Astrocyte of the hippocampus (primary cell): ENCODE measurements at regions not wholly inside any gene's neighbourhood (a gene's known extent, or its start where the extent isn't known, plus 50 kb on each side); places are given as distances from the start of the nearest gene placed in this dataset.

Experiments used
- DNase-seq: peaks from one replicate; pipeline ENCODE4 v3.0.0; 2011; ENCODE audit warnings: low read depth, low spot score

DNA sequence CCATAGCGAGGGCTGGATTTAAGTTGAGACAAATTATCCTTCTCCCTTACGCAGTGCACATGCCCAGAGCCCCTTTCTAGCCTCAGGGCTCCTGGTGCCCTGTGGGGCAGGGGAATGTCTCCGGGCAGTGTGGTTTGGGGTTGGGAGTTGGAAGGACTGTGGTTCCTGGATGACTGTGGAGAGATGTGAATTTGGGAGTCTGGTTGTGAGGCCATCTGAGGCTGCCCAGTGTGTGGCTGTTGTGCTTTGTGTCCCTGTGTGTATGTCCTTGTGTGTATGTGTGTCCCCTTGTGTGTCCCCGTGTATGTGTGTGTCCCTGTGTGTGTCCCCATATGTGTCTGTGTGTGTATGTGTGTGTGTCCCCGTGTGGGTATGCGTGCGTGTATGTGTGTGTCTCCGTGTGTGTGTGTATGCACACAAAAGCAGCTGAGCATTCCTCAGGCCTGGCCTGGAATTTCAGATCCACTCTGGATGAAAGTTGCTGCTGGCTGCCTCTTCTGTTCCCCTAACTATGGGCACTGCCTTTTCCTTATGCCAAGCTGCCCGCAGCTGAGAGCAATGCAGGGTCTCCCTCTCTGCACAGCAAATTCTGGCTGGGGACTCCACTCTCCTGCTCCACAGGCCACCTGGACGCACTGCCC is 65.4 kb downstream of the UBIAD1 start:
- DNase-seq = no peak

DNA sequence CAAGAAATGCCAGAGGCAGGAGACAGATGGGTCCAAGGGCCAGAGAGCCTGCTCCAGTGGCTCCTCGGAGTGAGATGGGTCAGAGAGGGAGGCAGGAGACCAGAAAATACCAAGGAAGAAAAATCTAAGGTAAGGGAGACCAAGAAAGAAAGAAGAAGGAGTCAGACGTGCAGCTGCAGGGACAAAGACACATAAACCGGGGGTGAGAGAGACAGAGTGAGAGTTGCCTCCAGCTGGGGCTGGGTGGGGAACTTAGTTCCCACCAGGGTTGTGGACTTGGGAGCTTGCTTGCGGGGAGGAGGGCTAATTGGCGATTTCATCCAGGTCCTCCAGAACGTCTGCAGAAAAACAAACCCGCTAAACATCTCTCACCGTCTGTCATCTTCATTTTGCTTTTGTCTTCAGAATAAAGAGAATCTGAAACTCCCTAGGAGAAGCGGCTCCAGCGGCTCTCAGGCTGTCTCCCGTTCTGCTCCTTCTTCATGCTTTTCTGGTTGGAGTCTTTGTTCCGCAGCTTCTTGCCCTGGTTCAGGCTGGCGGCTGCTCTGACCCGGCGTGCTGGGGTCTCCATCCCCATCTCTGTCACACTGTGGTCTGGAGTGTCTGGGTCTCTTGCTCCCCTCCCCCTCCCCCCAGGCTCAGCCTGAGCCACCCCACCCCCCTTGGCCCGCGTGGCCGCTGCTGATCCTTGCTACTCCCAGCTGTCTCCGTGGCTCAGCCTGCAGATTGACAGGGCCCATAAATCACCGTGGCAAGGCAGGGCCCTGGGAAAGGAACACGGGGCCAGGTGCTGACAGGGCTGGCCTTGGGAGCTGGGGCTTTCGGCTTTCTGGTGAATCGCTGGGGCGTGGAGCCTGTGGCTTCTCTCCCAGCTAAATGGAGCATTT is 66.6 kb downstream of the UBIAD1 start:
- DNase-seq = peak; percentile 21

DNA sequence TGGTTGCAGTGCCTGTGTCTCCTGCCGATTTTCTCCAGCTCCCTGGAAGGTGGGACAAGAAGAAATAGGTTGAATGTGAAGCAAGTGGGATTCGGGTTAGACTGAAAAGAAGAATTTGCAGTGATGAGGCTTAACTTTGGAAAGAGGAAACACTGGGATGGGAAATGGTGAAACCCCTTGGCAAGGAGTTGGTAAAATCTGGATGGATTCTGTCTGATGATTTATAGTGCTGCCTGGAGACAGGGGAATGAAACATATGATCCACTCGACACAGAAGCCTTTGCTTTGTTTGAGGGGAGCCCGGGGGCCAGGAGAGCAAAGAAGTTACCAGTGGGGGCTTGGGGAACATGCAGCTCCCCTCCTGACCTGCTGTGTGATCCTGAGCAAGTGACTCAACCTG is 67.2 kb downstream of the UBIAD1 start:
- no peak for DNase-seq

DNA sequence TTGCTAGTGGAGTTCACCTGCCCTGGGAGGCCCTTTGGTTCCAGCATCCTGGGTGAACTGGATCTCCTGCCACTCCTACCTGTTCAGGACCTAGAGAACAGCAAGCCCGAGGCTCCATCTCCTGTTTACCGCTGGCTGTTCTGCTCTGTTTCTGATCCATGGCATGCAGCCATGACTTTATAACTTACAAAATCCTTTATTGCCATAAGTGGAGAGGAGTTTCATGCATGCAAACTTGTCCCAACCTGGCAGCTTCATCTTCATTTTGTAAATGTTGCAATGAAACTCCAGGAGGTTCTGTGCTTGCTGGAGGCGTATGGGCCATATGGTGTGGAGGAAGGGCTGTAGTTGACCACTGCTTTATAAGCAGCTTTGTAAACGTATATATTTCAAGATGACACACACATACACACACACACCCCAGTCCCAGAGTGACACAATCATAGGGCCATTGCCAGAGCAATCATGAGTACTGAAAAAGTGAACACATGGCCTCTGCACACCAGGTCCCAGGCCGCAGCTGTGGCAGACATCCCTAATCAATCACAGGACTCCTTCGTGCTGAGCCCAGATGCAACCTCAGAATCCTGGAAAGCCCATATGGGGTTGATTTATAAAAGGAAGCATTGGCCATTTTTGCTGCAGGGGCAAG is 69.0 kb downstream of the UBIAD1 start:
- no peak for DNase-seq

DNA sequence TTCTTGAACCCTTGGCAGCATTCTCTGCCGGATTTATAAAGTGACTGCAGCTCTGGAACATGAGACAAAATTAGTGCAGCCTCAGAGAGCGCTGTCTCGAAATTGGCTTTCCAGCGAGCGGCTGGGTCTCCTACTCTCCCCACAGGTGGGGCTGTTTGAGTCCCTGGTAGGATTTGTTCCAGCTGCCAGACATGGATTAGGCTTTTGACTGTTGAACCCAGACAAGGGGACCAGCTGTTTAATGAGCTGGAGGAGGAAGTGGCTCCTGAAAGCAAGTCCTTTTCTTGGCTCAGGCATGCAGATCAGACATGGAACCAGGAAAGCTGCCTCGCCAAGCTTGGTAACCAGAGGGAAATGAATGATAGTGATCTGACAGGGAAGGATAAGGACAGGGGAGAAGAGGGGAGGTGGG is 69.6 kb downstream of the UBIAD1 start:
- DNase-seq = no peak

DNA sequence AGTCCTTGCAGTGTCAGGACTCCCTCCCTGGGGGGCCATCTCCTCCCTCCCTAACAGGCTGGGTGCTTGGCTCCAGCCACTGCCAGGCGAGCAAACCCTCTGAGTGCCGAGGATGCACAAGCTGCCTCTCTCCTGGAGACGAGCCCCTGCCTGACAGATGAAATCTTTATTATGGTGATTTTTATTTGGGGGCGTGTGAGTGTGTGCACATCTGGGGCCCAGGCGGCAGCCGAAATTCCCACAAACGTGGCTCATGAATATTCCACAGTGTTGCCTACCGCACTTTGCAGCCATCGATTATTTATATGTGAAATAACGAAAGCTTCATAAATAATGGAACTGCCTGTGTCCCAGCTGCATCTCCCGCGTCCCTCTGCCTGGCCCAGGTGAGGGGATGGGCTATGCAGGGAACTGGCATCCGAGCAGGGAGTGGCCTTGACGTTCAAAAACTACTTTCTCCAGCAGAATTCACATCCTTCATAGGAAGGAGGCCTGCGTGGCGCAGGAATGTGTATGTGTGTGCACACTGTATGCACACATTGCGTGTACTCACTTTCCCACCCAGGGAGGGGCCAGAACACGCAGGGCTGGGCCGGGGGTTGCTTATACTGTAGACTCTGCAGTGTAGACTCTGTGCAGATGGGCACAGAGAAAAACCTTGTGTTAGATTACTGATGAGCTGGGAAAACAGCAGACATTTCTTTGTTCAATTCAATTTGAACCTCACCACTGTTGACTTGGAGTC is 73.1 kb downstream of the UBIAD1 start:
- no peak for DNase-seq

DNA sequence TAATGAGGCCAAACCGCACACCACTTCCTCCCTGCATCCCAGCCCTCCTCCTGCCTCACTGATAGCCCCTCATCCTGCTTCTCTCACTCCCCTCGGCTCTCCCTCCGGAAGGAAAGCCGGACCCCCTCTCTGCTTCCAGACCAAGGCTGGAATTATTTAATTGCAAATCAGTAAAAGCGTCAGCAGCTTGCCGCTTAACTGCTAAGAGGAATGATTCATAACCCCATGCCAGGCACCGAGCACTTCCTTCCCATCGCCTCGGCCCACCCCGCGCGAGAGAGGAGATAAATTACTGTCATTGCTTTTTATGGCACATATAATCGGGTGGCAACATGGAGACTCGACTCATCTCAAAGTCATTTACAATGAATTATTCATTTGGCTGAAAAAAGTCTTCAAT is 77.3 kb downstream of the UBIAD1 start:
- no peak for DNase-seq

DNA sequence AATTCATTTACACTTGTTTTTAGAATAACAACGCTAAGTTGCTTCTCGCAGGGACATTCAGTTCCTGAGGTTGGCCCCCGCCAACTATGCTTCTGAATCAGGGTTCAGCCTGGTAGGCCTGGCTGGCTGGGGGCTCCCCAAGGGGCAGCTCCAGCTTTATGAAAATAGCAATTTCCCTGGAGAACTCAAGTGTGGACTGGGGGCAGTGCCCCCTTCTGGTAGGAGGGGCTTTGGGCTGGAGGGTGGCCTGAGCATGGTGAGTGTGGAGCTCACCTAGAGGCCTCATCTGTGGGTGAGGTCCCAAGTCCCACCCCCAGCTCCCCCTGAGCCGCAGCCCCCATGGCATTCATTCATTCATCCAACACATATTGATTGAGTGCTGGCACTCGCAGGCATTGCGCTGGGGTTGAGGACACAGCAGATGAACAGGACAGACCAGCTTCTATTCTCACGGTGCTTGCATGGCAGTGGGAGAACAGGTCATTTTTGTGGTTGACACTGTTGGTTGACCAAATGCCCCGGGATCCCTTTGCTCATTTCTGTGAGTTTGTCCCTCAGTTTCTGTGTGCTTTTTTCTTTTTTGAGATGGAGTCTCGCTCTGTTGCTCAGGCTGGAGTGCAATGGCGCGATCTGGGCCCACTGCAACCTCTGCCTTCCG is 79.2 kb downstream of the UBIAD1 start:
- no peak for DNase-seq

DNA sequence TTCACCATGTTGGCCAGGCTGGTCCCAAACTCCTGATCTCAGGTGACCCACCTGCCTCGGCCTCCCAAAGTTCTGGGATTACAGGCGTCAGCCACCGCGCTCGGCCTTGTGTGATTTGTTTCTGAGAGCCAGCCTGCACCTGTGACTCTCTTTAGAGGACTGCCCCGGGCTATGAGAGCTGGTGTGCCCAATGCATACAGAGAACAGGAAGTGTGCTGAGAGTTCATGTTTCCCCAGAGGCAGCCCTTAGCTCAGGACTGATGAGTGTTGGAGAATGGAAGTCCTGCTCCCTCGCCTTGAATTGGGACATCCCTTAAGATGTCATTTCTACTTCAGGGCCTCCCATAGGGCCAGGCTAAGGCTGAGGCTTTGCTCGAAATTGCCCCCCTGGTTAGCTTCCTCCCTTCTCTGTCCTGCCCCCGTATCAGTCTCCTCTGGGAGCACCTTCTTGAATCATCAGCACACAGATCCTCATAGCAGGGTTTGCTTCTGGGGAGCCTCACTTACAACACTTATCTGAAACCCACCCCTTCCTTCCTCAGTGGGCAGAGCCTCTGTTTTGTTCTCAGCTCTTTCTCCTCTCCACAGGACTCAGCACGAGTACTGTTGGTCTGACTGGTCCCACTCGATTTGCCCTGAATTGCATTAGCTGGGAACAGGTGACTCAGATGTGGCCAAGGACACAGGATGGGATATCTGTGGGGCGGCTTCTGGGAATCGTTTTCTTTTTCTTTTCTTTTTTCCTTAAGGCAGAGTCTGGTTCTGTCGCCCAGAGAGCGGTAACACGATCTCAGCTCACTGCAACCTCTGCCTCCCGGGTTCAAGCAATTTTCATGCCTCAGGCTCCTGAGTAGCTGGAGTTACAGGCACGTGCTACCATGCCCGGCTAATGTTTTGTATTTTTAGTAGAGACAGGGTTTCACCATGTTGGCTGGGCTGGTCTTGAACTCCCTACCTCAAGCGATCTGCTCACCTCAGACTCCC is 80.1 kb downstream of the UBIAD1 start:
- DNase-seq = no peak

DNA sequence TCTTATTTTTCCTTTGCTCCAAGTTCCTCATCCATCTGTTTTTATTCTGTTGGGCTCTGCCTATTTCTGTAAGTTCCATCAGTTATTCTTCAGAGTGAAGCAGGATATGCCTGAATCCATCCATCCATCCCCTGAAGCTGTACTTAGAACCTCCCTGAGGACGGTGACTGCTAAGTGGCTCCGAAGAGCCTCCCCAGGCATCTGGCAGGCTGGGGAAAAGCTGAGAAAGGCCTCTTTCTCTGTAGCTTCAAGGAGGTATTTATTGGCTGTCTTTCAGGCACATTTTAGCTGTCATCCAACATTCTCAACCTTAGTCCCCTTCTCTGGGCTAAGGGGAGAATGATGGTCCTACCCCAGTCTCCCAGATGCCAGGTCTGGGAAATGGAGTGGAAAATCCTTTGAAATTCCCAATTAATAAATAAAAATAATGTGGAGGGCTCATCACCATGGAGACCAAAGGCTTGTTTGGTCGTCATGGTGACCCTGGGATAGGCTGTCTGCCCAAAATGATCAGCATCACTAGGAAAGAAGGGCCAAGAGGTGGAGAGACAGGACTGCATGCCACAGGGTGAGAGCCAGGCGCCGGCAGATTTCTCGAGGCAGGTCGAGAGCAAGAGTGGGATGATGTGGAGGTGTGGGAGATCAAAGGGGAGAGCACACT is 82.0 kb downstream of the UBIAD1 start:
- DNase-seq = no peak

DNA sequence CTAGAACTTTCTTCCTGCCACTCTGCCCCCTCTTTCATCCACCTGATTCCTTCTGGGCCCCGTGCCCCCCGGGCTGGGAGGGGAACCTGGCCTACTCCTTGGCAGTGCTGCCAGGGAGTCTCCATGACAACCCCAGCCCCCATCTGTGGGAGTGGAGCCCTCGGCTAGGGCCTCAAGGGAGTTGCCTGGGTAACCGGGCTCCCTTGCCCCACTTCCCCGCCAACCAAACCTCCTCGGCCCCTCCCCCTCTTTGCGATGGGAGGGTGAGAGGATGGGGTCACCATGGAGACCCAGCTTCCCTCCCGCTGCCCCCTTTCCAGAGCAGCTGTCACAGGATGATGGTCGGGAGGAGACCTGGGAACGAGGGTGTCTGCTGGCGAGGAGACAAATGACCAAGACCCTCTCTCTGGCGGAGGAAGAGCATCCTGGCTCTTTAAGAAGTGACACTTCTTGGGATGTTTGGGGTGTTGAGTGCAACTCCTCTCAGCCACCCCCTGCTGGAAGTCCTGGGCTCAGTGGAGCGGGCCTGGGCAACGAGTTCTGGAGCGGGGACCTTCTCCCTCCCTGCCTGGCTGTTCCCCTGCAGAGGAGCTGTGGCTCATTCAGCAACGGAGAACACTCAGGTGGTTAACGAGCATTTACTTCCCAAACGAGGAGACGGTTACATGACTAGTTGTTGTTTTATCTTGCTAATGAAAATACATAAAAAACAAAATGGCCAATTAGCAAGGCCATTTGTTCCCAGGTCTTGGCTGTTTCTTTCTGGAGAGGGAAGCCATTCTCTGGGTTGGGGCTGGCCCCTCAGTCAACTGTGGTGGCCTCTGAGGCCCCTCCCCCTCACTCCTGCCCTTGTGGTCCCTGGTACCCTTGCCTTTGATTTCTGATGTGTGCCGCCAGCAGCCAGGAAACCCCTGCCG is 82.8 kb downstream of the UBIAD1 start:
- DNase-seq = no peak

DNA sequence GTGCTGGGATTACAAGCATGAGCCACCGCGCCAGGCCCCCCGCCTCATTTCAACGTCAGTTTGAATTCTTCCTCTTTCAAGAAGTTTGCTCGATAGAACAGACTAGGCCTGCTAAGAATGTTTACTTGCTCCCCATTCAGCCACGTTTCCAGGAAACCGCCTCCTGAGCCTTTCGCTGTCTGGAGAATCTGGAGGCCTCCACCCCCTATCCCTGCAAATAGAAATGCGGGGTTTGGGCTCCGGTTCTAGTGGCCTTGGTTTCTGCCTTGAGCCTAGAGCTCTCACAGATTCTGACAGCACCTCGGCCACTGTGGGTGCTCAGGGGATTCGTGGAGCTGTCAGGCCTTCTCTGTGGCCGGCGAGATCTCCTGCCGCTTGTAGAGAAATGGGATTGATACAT is 84.3 kb downstream of the UBIAD1 start:
- DNase-seq = no peak

DNA sequence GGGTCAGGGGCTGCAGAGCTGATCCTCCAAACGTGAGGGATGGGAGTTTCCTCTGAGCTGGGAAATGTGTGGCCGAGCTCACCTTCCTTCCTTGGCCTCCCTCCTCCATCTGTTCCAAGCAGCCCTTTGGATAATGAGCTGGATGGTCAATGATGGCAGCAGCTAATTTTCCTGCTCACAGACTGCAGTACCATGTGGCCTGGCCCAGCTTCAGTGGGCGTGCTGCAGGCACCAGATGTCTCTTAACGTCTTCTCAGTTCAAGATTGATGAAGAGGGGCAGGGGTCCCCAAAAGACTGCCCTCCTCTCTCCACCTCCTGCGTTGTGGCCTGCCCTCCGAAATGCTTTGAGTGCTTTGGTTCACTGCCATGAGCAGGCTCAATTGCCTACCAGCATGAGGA is 86.0 kb downstream of the UBIAD1 start:
- DNase-seq = no peak

DNA sequence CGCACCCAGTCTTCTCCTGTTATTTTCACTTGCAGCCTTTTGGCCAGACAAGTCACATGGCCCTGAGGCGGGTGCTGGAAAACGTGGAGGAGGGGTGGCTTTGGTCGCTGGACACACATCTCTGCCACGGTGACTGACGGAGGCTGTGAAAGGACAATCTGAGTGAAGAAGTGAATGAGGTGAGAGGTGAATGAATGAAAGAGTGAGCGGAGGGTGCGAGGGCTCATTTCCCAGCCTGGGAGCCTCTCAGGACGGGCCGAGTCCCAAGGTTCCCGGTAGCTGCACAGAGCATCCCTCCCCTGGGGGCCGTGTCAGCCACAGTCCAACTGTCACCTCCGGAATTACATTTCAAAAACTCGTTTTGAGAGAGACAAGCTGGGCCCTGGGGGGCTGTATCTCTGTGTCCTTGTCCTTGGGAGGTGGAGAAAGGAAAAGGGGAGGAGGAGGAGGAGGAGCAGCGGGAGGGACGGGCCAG is 89.6 kb downstream of the UBIAD1 start:
- no peak for DNase-seq

DNA sequence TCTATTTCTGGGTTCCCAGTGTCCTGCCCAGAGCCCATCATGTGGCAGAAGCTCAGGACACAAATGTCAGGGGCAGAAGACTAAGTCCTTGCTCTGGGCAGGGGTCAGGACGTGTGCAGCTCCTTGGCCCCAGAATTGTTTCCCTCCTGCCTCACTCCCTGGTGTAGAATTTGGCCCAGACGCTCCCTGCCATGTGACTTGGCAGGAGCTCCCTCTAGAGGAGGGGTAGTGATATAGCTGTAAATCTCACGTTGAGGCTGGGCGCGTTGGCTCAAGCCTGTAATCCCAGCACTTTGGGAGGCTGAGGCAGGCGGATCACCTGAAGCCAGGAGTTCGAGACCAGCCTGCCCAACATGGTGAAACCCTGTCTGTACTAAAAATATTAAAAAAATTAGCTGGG is 91.2 kb downstream of the UBIAD1 start:
- DNase-seq = no peak

DNA sequence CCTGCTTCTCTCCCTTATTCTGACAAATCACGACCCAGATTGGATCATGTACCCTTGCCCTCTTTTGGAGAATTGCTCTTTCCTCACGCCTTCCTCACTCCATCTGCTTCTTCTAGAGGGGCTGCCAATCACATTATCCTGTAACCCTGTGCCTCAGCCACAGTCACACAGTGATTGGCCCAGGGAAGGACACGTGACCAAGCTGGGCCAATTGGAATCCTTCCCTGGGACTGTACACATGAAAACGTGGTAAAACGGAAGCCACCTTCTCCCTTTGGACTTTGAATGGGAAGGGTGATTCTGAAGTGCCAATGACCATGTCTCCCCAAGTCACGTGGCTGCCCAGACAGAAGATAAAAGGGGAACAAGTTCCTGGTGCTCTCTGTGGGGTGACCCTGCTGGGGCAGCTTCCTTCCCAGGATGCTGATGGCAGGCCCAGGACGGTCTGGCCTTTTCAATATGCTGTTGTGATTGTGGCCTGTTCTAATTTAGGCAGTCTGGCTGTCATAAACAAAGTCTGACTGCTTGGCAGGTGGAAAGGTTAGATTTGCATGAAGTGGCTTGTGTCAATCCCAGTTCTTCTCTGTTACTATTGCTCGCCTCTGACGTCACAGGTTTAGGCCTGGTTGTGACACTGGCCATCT is 92.9 kb downstream of the UBIAD1 start:
- DNase-seq = no peak

DNA sequence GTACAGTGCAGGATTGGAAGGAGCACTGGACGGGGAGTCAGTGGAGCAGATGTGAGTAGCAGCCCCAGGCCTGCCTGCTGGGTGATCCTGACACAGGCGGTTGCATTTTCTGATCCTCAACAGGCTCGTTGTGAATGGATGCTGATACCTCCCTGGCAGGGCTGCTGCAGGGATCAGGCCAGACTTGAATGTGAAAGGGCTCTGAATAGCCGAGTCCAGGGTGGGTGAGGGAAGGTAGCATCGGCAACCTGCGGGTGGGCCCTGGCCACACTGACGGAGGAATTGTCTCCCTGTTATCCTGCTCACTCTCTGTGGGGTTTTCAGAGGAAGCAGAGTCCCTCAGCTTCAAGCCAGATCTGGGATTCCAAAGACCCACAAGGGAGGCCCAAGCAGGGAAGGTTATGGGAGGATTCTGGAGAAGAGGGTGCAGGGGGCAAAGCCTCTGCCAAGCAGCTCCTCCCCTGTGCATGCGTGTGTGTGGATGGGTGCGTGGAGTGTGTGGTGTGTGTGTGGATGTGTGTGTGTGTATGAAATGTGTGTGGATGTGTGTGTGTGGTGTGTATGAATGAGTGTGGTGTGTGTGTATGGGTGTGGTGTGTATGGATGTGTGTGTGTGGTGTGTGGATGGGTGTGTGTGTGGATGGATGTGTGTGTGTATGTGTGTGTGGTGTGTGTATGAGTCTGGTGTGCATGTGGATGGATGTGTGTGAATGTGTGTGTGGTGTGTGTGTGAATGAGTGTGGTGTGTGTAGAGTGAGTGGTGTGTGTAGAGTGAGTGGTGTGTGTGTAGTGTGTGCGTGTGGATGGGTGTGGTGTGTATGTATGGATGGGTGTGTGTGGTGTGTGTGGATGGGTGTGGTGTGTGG is 100.3 kb downstream of the UBIAD1 start:
- DNase-seq = no peak
